Heart left ventricle (tissue), 16 donors: ENCODE measurements at regions not wholly inside any gene's neighbourhood (a gene's known extent, or its start where the extent isn't known, plus 50 kb on each side); places are given as distances from the start of the nearest gene placed in this dataset.

Experiments
- ATAC-seq, 4 donors: fragments of 200-7000 bp; cut with Tn5 transposase; one replicate each; pipeline ENCODE4 v1.9.1; 2020 to 2022; ENCODE audit warnings: moderate library complexity in 4 of 4, mild to moderate bottlenecking in 3 of 4, moderate number of reproducible peaks in 1 of 4
- DNase-seq, 5 donors: peaks; one replicate each; pipeline ENCODE4 v3.0.0-alpha.2; 2020
- H3K27ac ChIP-seq, 12 donors: fragments of 200-600 bp; sonication (generic) in 4 of 12; one replicate each; pipeline versions ENCODE4 v1.5.0 to v1.8.0; 2016 to 2022; ENCODE audit warnings: mild to moderate bottlenecking in 2 of 12
- H3K27me3 ChIP-seq, 9 donors: fragments of 200-600 bp; sonication (generic) in 2 of 9; one replicate each; pipeline versions ENCODE4 v1.5.1 to v1.8.0; 2016 to 2022; ENCODE audit warnings: mild to moderate bottlenecking in 3 of 9
- H3K36me3 ChIP-seq, 9 donors: fragments of 200-600 bp; sonication (generic) in 2 of 9; one replicate each; pipeline versions ENCODE4 v1.5.0 to v1.8.0; 2018 to 2022; ENCODE audit warnings: mild to moderate bottlenecking in 2 of 9
- H3K4me1 ChIP-seq, 12 donors: fragments of 200-600 bp; sonication (generic) in 4 of 12; one replicate each; pipeline versions ENCODE4 v1.5.0 to v1.8.0; 2016 to 2022; ENCODE audit warnings: mild to moderate bottlenecking in 3 of 12
- H3K4me3 ChIP-seq, 12 donors: fragments of 200-600 bp; sonication (generic) in 4 of 12; one replicate each; pipeline versions ENCODE4 v1.5.0 to v1.8.0; 2017 to 2022; ENCODE audit warnings: mild to moderate bottlenecking in 9 of 12, moderate library complexity in 4 of 12
- H3K9me3 ChIP-seq, 12 donors: fragments of 200-600 bp; sonication (generic) in 4 of 12; one replicate each; pipeline versions ENCODE4 v1.5.0 to v1.8.0; 2016 to 2022; ENCODE audit warnings: mild to moderate bottlenecking in 1 of 12
- CTCF ChIP-seq, 12 donors: fragments of 200-600 bp; sonication (generic) in 4 of 12; IDR thresholded peaks; one replicate each; pipeline versions ENCODE4 v1.5.0 to v1.8.0; 2018 to 2022; ENCODE audit warnings: antibody characterized with exemption in 12 of 12, mild to moderate bottlenecking in 5 of 12
- POLR2A ChIP-seq, 2 donors: fragments of 450-650 bp; IDR thresholded peaks; one replicate each; pipeline ENCODE4 v1.6.1; 2017; ENCODE audit warnings: antibody characterized with exemption in 2 of 2, mild to moderate bottlenecking in 2 of 2, moderate library complexity in 2 of 2
- WGBS, 4 donors: extraction: QIAGEN DNeasy Blood & Tissue Kit in 2 of 4; methylation state at CpG; one replicate each; pipeline versions ENCODE4 v1.1.5 to v1.1.7; 2013 to 2018; 5-methylcytosine and 5-hydroxymethylcytosine counted together
- intact Hi-C, 10 donors: fragments of 100-400 bp; cut with DNase I; formaldehyde crosslinking; loops; one replicate each; pipeline versions ENCODE4 v1.11.1 to v1.14.2; 2022
- donor health status: ischemic (EF 13 %, LVEDD 7.1; RV severe dilation, severe dysfunction).
- donor health status: healthy with polysubstance abuse.
- donor health status: DM: no; HTN: yes; CAD: no.
- donor health status: DM: no; HTN: no; CAD: no.
- donor health status: ischemic (EF 25% LVEDD 6.9; RV normal size, moderate dysfunction).
- donor health status: ischemic (EF 25% LVEDD 5.7; RV mildly dilated, moderate dysfunction).
- donor health status: healthy.
- donor health status: DM: yes; HTN: yes; CAD: no.
- donor health status: ischemic (EF 35%, LVEDD 5.7; RV mildly dilated, moderate dysfunction).
- donor health status: nonischemic (EF 11% LVEDD 7.7; RV severe dilation, severe dysfunction).
- donor health status: DM: yes; HTN: yes; CAD: no.
- donor health status: PGD.
- donor health status: ischemic (EF 29% LVEDD 5.4; RV normal size, mild dysfunction).
- donor health status: nonischemic (EF 23%, LVEDD 6.1; RV moderate dilation, normal function).

GRCh38 chr1:38334930-38335592, 288.5 kb upstream of the POU3F1 start:
- DNase-seq, result no peak
- Histone ChIP-seq H3K27ac (no peak overlapping the region), H3K4me3 (no peak overlapping the region), H3K9me3 (no peaks in the 10 kb centered on the region), H3K4me1 (no peaks in the 10 kb centered on the region), H3K36me3 (no peaks in the 10 kb centered on the region), H3K27me3 (peaks cover 0 to 53% (median 0%) of the 10 kb centered on the region in 9 donors)
- WGBS, 4 donors, result 56 to 77% (median 71%) methylated on average over 5 of the region's 5 CpGs
- TF ChIP-seq POLR2A (IDR thresholded peaks at IDR 0.05) (no peak), CTCF (IDR thresholded peaks at IDR 0.05) (no peak)
- intact Hi-C loops, result no loop called here
- ATAC-seq, result no peak

- no peak for ATAC-seq
These were observed 286.2 kb upstream of the POU3F1 start for GRCh38 chr1:38332649-38333310.

GRCh38 chr1:38331496-38332210, 285.1 kb upstream of the POU3F1 start:
- WGBS, 4 donors, result 43 to 80% (median 54%) methylated on average over 2 of the region's 2 CpGs
- TF ChIP-seq CTCF (IDR thresholded peaks at IDR 0.05), result no peak
- TF ChIP-seq POLR2A (IDR thresholded peaks at IDR 0.05), result no peak
- no peak for ATAC-seq
- intact Hi-C loops, result no loop called here
- Histone ChIP-seq H3K27ac (no peak overlapping the region), H3K27me3 (peaks cover 0 to 42% (median 0%) of the 10 kb centered on the region in 9 donors), H3K36me3 (no peaks in the 10 kb centered on the region), H3K4me3 (no peak overlapping the region), H3K4me1 (peaks cover 0 to 3% (median 0%) of the 10 kb centered on the region in 12 donors), H3K9me3 (no peaks in the 10 kb centered on the region)
- DNase-seq, result no peak

More at GRCh38 chr1:38332649-38333310, 286.2 kb upstream of the POU3F1 start:
- Histone ChIP-seq H3K9me3 (no peaks in the 10 kb centered on the region), H3K27me3 (peaks cover 0 to 51% (median 0%) of the 10 kb centered on the region in 9 donors), H3K36me3 (no peaks in the 10 kb centered on the region), H3K4me3 (no peak overlapping the region), H3K4me1 (no peaks in the 10 kb centered on the region), H3K27ac (no peak overlapping the region)
- TF ChIP-seq POLR2A (IDR thresholded peaks at IDR 0.05) (no peak), CTCF (IDR thresholded peaks at IDR 0.05) (no peak)
- DNase-seq, result no peak
- WGBS, 4 donors, result 68 to 76% (median 70%) methylated on average over 7 of the region's 7 CpGs
- intact Hi-C loops, result no loop called here

- H3K27me3 ChIP-seq, result peaks cover 0 to 34% (median 0%) of the 10 kb centered on the region in 9 donors
- ATAC-seq (no peak), DNase-seq (no peak)
- no peak for TF ChIP-seq CTCF (IDR thresholded peaks at IDR 0.05)
- 68 to 77% (median 75%) methylated on average over 4 to 5 of the region's 5 CpGs for WGBS, 4 donors
- no peak overlapping the region for H3K4me3 ChIP-seq
- no peaks in the 10 kb centered on the region for H3K36me3 ChIP-seq
- peaks cover 0 to 3% (median 0%) of the 10 kb centered on the region in 12 donors for H3K4me1 ChIP-seq
- H3K9me3 ChIP-seq, result no peaks in the 10 kb centered on the region
- H3K27ac ChIP-seq, result no peak overlapping the region
- intact Hi-C loops, result no loop called here
These were observed 284.2 kb upstream of the POU3F1 start for GRCh38 chr1:38330799-38331198.
